GM12865 (cell line): ENCODE measurements at regions not wholly inside any gene's neighbourhood (a gene's known extent, or its start where the extent isn't known, plus 50 kb on each side); places are given as distances from the start of the nearest gene placed in this dataset.

Experiments
- DNase-seq: peaks from one replicate; pipeline ENCODE4 v3.0.0; 2010; ENCODE audit warnings: low read depth
- H3K4me3 ChIP-seq: 2 replicates; pipeline ENCODE4 v1.5.1; 2011; ENCODE audit warnings: mild to moderate bottlenecking, low read depth, low read length, control low read depth
- TF ChIP-seq, protein P1 (sequence below): IDR thresholded peaks from 2 replicates; pipeline ENCODE4 v1.5.1; 2011; ENCODE audit warnings: low read length, control low read depth, low read depth, inconsistent platforms; ENCODE audit not compliant: insufficient read depth; ENCODE audit errors: missing control alignments

DNA sequence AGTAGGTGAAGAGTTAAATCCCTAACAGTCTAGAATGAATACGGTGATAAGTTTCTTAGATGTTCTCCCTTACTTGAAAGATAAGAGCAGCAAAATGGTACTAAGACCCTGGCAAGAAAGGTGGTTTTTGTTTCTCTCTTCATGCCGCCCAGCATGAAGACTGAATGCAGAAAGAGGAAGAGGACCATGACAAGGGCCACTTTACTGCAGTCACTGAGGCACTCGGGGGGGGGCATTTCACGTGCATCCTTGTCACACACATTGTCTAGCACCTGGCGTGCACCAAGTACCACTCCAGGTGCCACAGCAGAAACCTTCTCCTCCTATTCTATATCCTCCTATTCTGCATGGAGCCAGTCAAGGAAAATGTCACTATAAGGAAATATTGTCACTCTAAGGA is 222.0 kb downstream of the TOMM20 start:
- no peak overlapping the region for H3K4me3 ChIP-seq
- TF ChIP-seq, protein P1, sequence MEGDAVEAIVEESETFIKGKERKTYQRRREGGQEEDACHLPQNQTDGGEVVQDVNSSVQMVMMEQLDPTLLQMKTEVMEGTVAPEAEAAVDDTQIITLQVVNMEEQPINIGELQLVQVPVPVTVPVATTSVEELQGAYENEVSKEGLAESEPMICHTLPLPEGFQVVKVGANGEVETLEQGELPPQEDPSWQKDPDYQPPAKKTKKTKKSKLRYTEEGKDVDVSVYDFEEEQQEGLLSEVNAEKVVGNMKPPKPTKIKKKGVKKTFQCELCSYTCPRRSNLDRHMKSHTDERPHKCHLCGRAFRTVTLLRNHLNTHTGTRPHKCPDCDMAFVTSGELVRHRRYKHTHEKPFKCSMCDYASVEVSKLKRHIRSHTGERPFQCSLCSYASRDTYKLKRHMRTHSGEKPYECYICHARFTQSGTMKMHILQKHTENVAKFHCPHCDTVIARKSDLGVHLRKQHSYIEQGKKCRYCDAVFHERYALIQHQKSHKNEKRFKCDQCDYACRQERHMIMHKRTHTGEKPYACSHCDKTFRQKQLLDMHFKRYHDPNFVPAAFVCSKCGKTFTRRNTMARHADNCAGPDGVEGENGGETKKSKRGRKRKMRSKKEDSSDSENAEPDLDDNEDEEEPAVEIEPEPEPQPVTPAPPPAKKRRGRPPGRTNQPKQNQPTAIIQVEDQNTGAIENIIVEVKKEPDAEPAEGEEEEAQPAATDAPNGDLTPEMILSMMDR = no peak
- DNase-seq = no peak

DNA sequence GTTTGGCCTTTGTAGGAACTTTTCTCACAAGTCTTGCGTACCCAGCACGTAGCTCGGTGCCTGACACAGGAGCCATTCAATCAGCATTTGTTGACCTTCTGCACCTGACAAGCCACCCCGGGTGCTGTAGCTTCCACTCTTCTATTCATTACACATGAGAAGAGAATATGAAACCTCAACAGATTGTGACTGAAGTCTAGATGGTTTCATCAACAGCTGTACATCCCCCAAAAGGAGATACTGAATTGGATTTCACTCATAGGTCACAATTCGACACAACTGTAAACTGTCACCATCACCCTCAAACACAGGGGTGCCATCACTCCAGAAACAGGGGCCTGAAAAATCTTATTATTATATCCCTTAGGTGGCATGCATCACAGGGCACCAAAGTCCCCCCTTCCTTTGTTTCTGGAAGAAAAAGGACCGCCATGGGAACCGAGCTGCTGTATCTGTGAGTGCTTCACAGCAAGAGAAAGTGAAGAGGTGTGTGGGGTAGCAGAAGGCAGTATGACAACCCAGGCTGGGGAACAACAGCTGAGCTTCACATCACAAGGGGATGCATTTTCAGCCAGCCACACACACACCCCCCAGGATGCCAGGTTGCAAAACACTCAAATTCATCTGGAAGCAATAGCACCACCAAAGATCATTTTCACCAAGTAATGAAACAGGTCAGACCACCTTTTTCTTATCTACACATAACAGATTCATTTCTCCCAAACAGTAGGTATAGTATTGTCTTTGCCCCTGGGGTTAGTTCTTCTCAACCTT is 225.7 kb downstream of the TOMM20 start:
- H3K4me3 ChIP-seq = no peak overlapping the region
- TF ChIP-seq, protein P1 = no peak
- peak; percentile 26 for DNase-seq

DNA sequence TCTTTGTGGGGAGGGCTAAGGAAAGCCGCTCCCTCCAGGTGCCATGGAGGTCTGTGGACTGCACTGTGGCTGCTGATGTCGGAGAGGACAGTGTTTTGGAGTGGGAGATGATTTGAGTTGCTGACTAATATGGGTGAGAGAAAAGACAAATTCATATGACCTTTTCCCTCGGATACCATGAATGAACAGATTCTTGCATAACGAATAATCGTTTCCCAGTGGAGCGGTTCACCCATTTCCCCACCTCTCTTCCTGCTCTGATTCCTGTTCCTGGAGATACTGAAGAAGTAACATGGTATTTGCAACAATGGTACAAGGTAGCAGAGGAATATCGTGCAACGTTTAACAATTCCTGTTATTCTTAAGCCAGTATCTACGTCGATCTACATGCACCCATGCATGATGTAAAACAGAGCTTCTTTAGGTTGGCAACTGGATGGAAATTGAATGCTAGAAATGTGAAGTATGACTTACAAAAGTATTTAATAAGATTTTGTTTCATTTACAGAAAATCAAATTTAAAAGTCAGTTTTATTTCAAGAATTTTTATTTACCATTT is 227.1 kb downstream of the TOMM20 start:
- no peak overlapping the region for H3K4me3 ChIP-seq
- TF ChIP-seq, protein P1 = no peak
- no peak for DNase-seq

DNA sequence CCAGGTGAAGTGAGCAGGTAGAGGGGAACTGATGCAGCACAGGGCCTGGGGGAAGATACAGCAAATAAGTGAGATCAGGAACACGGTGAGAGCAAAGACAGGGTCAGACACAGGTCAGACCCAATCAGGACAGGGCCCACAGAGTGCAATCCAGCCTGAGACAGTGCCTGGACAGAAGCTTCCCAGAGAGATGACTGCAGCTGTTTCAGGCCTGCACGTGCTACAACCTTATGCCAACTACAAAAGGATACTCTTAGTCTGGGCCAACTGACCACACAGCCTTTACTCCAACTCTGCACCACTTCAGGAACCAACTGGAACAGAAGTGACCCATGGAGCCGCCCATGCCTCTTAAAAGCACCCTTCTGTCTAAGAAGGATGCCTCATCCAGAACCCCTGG is 228.0 kb downstream of the TOMM20 start:
- TF ChIP-seq, protein P1 = no peak
- no peak overlapping the region for H3K4me3 ChIP-seq
- DNase-seq = no peak

DNA sequence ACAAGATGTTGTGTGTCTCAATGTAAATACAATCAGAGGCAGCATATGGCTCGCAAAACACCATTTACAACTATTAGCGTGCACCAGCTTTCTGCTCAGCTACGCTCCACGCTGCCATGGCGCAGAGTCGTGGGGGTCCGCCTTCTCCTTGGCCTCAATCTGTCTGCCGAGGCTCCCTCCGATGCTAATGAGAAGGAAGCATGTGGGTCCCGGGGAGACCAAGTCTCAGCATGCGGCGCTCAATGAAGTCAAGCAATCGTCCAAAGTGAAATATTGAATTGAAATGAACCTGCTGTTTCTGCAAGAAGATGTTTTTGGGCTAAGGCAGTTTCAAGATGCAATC is 228.9 kb downstream of the TOMM20 start:
- no peak overlapping the region for H3K4me3 ChIP-seq
- no peak for DNase-seq
- TF ChIP-seq, protein P1 = no peak

DNA sequence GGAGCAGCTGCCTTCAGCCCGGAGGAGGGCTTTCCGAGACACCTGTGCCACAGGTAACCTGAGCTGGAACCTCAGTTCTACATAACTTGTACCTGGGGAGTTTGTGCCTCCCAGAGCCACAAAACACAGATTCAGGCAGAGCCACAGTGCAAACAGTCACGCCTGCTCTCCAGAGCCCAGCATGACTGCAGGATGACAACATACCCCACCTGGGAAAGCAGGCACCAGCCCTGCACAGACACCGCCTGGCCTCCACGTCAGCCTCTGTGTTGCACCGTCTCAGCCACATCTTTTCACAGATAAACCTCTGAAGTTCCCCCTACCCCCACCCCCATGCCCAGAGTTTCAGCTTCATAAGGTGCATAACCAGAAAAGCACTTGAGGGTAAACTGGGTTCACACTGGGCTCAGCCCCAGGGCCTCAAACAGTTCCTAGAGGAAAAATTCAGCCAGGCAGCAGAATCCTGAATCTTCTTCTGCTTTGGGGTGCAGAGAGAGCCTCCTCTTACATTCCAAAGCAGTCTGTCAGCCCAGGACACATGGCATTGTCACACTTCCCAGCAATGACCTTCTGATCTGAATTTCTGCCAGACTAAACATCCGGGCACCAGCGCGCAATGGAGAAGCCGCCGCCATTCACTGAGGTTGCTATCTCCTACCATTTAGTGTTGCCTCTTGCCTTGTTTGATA is 229.5 kb downstream of the TOMM20 start:
- no peak for DNase-seq
- TF ChIP-seq, protein P1 = no peak
- no peak overlapping the region for H3K4me3 ChIP-seq
